NCI-H1092 treated with DMSO at 0.1 percent for 48 hours (cell line): ENCODE measurements at regions not wholly inside any gene's neighbourhood (a gene's known extent, or its start where the extent isn't known, plus 50 kb on each side); places are given as distances from the start of the nearest gene placed in this dataset.

Experiments
- DNase-seq: peaks from one replicate; lab custom pipeline; 2025; lab: John Stamatoyannopoulos, UW

GRCh38 chr2:30048636-30049175 lies 98.1 kb upstream of the YPEL5 start:
- no peak for DNase-seq

DNA sequence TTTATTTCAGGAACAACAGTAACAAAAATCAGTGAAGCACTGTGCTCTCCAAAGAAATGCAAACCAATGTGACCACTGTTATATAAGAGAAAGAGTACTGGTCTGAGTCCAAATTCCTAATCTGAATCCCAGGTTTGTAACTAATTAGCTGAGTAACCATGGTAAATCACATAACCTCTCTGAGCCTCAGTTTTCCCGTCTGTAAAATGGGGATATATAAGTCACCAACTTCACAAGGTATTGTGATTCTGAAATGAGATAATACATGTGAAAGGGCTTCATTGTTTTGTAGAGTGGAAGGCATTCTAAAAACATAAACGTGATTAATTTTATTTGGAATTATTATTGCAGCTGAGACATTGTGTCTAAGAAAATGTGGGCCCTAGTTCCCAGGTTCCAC lies 91.3 kb upstream of the YPEL5 start:
- no peak for DNase-seq

DNA sequence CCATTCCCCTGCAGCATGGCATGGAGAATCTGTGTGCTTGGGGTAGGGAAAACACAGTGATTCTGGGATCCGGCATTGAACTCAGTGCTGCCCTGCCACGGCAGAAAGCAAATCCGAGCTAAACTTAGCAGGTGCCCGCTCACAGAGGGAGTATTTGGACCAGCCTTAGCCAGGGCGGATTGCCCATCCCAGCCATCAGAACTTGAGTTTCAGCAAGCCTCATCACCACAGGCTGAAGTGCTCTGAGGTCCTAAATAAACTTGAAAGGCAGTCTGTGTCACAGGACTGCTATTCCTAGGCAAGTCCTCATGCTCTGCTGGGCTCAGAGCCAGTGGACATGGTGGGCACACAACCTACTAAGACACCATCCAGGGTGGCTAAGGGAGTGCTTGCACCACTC lies 86.2 kb upstream of the YPEL5 start:
- DNase-seq: no peak

- DNase-seq: no peak
These were observed 78.7 kb upstream of the YPEL5 start for GRCh38 chr2:30068067-30068466.

- peak; percentile 74 for DNase-seq
These were observed 74.5 kb upstream of the YPEL5 start for GRCh38 chr2:30072250-30072842.

- DNase-seq: no peak
These were observed 73.3 kb upstream of the YPEL5 start for GRCh38 chr2:30073523-30073922.

- DNase-seq: no peak
These were observed 72.8 kb upstream of the YPEL5 start for GRCh38 chr2:30074023-30074422.

DNA sequence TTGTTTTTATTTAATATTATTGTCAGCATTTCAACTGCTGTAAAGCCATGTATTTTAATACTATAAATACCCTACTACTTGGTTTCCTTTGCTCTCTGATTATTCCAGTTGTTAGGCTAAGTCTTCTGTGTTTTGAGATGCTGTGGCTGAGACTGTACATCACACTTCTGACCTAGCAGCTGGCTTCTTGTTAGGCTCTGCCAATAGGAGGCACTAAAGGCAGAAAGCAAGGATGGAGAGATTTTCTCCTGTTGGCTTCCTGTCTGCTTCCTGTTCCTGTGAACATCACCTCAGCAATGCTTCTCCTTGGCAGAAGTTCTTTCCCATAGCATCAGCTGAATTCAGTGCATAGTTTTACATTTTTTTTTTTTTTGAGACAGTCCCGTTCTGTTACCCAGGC lies 68.3 kb upstream of the YPEL5 start:
- no peak for DNase-seq

GRCh38 chr2:30084915-30085314 lies 61.9 kb upstream of the YPEL5 start:
- DNase-seq: no peak

- DNase-seq: no peak
These were observed 57.6 kb upstream of the YPEL5 start for GRCh38 chr2:30089171-30089570.

- no peak for DNase-seq
These were observed 51.4 kb upstream of the YPEL5 start for GRCh38 chr2:30095402-30095801.

- DNase-seq: no peak
These were observed 50.4 kb upstream of the YPEL5 start for GRCh38 chr2:30096451-30096850.
